HG03439 (cell line): ENCODE measurements at regions not wholly inside any gene's neighbourhood (a gene's known extent, or its start where the extent isn't known, plus 50 kb on each side); places are given as distances from the start of the nearest gene placed in this dataset.

Experiments used
- ATAC-seq: cut with Tn5 transposase; IDR thresholded peaks from one replicate; pipeline ENCODE4 v1.9.1; 2021; ENCODE audit warnings: mild to moderate bottlenecking, moderate library complexity; ENCODE audit not compliant: unreplicated experiment

- no peak for ATAC-seq
These were observed 82.7 kb upstream of the MBNL1 start for GRCh38 chr3:152185891-152186630.

DNA sequence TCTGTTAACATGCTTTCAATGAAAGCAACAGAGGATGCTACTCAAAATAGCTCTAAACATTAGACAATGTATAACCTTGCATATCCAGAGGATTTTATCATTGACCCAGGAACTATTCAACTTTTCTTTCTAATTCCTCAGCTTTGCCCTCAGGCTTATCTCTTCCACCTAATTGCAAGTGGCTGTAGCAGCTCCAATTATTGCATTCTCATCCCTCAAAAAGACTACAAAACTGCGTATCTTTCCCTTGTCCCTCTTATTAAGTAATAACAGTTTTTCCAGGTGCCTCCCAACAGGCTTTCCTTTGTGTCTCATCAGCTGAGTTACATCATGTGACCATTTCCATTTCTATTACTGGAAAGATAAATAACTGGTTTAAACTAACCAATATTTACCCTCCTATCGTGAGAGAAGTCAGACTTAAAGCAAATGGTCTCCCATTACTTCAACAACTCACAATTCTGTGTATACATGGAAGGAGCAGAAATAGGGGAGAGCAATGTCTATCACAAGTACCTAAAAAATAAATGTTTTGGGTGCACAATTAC, 78.0 kb upstream of the MBNL1 start:
- no peak for ATAC-seq

DNA sequence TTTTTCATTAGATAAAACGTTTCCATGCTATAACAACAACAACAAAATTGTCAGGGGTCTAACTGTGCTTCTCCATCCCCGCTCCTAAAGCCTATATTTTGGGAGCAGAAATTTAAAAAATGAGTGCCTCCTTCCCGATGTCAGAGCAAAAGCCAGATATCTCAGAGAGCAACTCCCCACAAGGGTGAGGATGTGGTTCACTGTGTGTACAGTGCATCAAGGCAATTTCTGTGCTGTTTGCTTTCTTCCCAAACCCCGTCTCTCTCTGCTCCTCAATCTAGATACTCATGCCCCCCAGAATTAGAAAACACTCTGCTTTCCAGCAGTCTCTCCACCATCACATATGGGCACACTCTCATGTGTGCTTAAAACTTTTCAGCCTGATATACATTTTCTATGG, 76.7 kb upstream of the MBNL1 start:
- ATAC-seq: no peak

DNA sequence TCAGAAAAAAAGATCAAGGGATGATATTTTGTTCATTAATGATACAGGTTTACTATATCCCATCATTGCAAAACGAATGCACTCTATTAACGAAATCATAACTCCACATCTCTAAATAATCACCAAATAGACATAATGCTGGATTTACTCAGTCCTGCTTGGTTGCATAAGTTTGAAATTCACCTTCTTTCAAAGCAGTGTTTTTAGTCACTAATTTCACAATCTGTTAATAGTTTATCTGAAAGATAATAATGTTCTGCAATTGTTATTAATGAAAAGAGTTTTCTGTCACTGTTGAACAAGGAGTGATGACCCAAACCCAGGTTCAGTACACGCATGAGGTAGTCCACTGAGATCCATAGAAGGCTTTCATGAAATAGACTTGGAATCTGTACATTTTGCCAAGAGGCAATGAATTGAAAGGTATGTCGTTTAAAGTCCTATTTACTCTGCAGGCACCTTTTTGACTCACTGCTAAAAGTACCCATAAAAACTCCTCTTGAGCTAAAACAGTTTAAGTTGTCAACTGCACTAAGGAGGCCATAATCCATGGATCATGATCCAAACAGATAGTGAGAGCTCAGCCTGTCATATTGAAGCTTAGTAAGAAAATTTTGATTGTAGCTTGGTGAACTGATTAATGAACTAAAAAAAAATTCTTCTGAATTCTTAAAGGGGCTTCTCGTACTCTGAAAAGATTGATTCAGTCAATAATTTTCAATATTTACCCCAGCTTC, 75.6 kb upstream of the MBNL1 start:
- no peak for ATAC-seq

DNA sequence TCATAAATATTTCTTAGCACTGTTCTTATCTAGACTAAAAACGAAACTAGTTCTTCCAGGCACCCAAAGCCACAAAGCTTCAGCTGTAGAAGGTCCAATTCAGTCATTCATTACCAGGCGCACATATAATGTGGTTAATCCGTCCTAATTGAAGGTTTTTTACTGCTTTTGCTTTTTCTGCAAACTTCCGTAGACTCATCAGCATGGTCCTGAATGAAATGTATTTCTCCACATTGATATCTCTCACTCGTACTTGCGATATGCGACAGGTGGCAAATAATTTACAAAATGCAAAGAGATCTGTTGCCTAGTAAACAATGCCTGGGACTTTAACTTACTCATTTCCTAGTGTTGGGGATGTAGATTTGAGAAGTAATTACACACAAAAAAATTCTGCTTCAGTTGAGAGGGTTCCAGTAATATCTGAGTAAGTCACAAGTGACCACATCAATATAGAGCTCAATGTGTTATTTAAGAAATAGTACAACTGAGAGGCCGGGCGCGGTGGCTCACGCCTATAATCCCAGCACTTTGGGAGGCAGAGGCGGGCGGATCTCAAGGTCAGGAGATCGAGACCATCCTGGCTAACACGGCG, 75.0 kb upstream of the MBNL1 start:
- ATAC-seq: peak; percentile 34

- no peak for ATAC-seq
These were observed 73.5 kb upstream of the MBNL1 start for GRCh38 chr3:152195206-152195605.

GRCh38 chr3:152196782-152197181, 71.9 kb upstream of the MBNL1 start:
- peak; percentile 57 for ATAC-seq

DNA sequence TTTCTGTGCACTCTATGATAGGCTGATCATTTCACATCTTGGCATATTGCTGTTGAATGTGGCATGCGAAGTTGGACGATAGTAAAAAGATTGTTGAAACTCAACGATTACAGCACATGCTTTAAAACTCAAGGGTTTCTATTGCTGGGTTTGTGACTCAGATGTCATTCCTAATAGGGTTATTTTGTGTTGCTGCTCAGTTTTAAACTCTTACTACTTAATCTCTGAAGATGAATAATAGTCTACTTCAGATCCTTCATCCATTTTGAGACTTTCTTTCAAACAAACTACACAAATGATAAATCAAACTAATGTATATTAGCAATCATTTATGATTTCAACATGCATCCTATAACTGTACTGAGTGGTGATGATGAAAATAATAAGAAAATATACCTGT, 71.3 kb upstream of the MBNL1 start:
- no peak for ATAC-seq

GRCh38 chr3:152197937-152198336, 70.8 kb upstream of the MBNL1 start:
- ATAC-seq: no peak

- ATAC-seq: no peak
These were observed 70.1 kb upstream of the MBNL1 start for GRCh38 chr3:152198665-152199064.

DNA sequence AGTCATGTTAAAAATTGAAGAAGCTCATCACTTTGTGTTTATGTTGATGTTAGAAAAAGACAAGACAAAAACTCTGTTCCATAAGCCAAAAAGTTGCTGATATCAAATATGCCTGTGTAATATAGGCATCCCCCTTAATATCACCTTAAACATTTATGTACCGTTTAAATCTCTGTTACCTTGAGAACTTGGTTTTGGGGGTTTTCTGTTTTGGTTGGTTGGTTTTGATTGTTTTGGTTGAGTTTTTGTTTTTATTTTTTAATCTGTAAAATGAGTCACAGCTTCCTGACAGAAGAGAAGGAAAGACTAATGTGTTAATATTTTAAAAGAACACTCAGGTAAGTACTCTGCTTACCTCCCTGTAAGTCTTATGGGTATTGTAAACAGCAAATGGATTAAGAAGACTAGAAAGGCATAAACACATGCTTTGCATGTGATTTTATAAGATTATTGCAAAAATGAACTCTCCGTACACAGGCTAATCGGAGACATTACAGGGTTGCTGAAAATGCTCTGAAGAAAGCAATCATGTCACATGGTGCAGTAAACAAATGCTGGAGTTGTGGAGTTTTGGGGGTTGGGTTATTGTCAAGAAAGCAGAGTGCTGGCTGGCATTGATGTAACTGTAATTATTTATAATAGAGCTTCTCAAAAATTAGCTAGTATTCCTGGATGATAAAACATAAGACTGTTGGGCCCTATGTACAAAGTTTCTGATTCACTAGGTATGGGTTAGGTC, 69.5 kb upstream of the MBNL1 start:
- ATAC-seq: peak; percentile 32

DNA sequence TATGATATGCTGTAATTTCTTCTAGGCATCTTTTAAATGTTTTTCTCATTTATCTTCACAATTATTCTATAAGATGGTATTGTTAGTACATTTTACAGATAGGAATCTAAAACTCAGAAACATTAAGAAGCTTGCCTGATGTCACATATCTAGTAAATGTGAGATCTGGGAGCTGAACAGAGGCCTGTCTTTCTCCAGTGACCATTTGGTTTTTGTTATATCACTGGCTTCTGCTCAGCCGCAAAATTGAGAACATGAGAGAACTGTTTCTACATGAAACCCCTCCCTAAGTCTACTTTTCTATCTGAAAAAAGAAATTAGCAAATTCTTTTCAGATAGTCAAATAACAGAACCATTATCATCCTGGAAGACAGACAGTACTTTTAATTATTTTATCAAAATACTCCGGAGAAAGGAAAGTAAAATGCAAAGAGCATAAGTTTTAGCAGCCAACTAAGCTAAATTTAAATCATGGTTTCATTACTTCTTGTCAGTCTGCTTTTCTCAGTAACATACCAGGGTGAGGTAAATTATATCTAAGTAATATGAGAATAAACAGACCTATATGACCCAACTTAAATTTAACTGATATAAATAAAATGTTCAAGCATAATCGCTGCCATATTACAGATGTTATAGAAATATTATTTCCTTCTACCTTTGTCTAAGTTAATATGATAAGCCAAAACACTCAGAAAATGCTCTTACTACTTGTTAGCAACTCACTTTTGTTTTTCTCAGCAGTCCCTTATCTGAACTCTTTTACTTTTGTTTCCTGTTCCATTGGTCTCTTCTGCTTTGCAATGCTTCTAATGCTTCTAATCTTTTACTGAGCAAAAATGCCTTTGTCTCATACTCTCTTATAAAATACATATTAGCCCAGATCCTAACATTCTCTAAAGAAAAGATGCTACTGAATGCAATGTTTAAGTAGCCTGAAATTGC, 68.0 kb upstream of the MBNL1 start:
- no peak for ATAC-seq

DNA sequence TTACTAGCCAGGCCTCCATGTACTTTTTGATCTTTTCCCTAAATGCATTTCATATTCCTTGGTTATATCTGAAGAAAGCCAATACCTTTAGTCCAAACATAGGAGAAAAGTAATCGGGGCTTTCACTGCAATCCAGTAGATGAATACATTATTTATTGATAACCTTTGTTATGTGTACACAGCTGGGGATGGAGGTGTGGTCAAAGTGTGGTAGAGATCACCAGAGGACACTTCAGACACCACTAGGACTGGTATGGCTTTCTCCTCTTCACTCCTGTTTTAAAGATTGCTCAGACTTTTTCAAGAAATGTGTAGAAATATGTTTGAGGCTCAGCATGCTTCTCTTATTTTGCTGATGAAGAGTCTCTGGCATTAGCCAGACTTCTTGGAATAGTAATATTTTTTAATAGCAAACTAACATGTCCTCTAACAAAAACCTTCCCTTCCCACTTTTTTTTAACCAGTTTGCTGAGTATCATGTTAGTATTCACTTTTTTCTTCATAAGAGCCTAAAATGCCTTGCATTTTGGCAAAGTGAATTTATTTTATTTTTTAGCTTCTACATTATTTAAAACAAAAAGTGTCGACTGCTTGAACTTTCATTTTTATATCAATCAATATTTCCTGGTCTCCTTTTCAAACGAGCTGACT, 65.6 kb upstream of the MBNL1 start:
- no peak for ATAC-seq

DNA sequence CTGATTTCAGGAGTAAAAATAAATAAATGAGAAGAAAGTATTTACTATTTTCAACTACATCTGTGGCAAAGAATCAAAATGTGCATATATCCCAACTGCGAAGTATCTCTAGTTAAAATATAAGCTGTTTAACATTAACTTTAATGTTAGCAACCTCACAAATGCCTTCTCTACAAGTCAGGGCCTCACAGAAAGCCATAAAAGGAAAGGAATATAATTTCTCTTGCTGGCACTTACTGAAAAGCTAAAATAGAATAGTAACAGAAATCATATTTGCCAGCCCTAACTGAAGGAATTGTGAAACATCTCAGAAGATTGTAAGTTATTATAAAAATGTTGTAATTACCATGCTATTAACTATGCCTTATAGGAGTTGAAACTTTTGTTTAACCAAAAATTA, 65.1 kb upstream of the MBNL1 start:
- ATAC-seq: no peak

DNA sequence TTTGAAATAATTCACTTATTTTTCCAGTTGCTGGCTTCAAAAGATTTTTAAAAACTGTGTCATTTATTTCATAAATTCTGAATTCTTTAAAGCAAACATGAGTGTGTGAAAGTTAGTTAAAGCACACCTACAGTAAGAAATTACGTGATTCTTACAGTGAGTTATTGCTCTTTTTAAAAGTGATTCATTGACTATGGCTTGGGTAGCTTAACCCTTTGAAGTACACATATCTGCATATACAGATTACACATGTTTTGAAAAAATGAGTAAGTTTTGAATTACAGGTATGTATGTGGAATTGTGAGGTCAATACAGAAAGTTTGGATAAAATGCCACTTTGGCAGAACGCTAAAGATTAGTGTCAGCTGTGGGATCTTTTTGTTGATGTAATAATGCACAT, 64.5 kb upstream of the MBNL1 start:
- ATAC-seq: no peak

GRCh38 chr3:152205097-152205593, 63.6 kb upstream of the MBNL1 start:
- no peak for ATAC-seq

- ATAC-seq: no peak
These were observed 62.4 kb upstream of the MBNL1 start for GRCh38 chr3:152206243-152206760.

DNA sequence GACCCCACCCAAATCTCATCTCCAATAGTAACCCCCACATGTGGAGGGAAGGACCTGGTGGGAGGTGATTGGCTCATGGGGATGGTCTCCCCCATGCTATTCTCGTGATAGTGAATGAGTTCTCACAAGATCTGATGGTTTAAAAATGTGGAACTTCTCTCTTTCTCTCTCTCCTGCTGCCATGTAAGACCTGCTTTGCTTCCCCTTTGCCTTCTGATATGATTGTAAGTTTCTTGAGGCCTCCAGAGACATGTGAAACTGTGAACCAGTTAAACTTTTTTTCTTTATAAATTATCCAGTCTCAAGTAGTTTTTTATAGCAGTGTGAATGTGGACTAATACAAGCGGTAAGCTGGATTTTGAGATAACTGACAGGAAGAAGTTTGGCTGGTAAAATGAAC, 60.3 kb upstream of the MBNL1 start:
- ATAC-seq: no peak

DNA sequence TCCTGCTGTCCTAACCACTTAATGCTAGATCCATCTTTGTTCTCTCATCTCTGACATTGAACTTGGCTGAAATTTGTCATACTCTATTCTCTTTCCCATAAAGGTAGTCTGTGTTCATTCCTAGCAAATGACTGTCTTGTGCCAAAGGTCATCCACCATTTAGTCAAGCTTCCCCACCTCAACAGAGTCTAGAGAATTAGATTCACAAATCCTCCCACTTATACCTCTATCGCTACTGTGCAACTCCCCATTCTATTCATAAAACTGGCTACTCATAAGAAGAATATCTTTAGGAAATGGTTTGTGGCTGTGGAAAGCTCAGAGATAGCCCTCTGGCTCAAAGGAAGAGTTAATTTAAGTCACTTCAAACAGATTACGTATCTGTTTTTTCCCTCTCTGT, 59.7 kb upstream of the MBNL1 start:
- no peak for ATAC-seq
